AG09309 (cell line): ENCODE measurements at regions not wholly inside any gene's neighbourhood (a gene's known extent, or its start where the extent isn't known, plus 50 kb on each side); places are given as distances from the start of the nearest gene placed in this dataset.

Source experiments
- DNase-seq: peaks from one replicate; pipeline ENCODE4 v3.0.0-alpha.2; 2010; ENCODE audit warnings: low read depth
- H3K4me3 ChIP-seq: 2 replicates; pipeline ENCODE4 v1.5.1; 2011; ENCODE audit warnings: mild to moderate bottlenecking, low read depth, low read length, moderate library complexity; ENCODE audit not compliant: control insufficient read depth
- TF ChIP-seq, protein P1 (sequence below): IDR thresholded peaks from 2 replicates; pipeline ENCODE4 v1.5.1; 2011; ENCODE audit warnings: mild to moderate bottlenecking, low read depth, low read length, inconsistent platforms; ENCODE audit not compliant: insufficient read depth, control insufficient read depth; ENCODE audit errors: missing control alignments

- H3K4me3 ChIP-seq = no peak overlapping the region
- DNase-seq = no peak
- TF ChIP-seq, protein P1, sequence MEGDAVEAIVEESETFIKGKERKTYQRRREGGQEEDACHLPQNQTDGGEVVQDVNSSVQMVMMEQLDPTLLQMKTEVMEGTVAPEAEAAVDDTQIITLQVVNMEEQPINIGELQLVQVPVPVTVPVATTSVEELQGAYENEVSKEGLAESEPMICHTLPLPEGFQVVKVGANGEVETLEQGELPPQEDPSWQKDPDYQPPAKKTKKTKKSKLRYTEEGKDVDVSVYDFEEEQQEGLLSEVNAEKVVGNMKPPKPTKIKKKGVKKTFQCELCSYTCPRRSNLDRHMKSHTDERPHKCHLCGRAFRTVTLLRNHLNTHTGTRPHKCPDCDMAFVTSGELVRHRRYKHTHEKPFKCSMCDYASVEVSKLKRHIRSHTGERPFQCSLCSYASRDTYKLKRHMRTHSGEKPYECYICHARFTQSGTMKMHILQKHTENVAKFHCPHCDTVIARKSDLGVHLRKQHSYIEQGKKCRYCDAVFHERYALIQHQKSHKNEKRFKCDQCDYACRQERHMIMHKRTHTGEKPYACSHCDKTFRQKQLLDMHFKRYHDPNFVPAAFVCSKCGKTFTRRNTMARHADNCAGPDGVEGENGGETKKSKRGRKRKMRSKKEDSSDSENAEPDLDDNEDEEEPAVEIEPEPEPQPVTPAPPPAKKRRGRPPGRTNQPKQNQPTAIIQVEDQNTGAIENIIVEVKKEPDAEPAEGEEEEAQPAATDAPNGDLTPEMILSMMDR = no peak
Observed at GRCh38 chr9:78548670-78549069, 251.7 kb downstream of the PSAT1 start.

DNA sequence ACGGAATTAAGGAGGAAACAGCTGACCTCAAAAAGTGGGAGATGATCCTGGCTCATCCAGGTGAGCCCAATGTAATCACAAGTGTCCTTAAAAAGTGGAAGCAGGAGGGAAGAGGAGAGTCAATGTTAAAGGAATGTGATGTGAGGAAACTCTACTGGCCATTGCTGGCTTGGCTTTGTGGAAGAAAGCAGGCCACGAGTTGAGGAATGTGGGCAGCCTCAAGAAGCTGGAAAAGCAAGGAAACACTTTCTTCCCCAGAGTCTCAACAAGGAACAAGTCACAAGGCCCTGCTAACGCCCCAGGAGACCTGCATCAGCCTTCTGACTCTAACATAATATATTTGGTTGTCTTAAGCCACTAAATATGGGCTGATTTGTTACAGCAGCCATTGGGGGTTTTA lies 252.8 kb downstream of the PSAT1 start:
- H3K4me3 ChIP-seq = no peak overlapping the region
- no peak for DNase-seq
- TF ChIP-seq, protein P1 = no peak

DNA sequence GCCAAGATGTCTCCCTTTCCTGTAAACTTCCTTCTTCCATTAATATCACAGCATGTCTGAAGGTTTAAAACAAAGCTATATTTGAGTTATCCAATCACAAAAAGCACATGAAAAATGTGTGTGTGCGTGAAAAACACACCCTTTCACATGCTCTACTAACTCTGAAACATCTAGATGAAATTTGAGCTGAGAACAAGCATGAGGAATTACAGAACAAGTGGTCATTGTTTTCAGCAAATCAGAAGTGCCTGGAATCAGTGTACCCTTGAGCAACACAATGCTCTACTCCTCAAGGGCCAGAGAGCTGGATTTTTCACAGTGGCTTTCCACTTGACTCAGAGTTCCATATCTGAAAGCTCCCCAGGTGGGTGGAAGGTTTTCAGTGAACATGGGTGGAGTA lies 255.9 kb downstream of the PSAT1 start:
- no peak overlapping the region for H3K4me3 ChIP-seq
- TF ChIP-seq, protein P1 = no peak
- no peak for DNase-seq

- no peak for DNase-seq
- H3K4me3 ChIP-seq = no peak overlapping the region
- TF ChIP-seq, protein P1 = no peak
Observed at GRCh38 chr9:78557540-78557939, 260.6 kb downstream of the PSAT1 start.

GRCh38 chr9:78559449-78559885 lies 262.5 kb downstream of the PSAT1 start:
- DNase-seq = no peak
- H3K4me3 ChIP-seq = no peak overlapping the region
- TF ChIP-seq, protein P1 = no peak

- no peak overlapping the region for H3K4me3 ChIP-seq
- TF ChIP-seq, protein P1 = no peak
- DNase-seq = no peak
Observed at GRCh38 chr9:78562021-78562420, 265.1 kb downstream of the PSAT1 start.

- TF ChIP-seq, protein P1 = no peak
- no peak for DNase-seq
- no peak overlapping the region for H3K4me3 ChIP-seq
Observed at GRCh38 chr9:78563269-78563668, 266.3 kb downstream of the PSAT1 start.
